ENCODE measurements at regions not wholly inside any gene's neighbourhood (a gene's known extent, or its start where the extent isn't known, plus 50 kb on each side); places are given as distances from the start of the nearest gene placed in this dataset.

- TF ChIP-seq, protein P1, sequence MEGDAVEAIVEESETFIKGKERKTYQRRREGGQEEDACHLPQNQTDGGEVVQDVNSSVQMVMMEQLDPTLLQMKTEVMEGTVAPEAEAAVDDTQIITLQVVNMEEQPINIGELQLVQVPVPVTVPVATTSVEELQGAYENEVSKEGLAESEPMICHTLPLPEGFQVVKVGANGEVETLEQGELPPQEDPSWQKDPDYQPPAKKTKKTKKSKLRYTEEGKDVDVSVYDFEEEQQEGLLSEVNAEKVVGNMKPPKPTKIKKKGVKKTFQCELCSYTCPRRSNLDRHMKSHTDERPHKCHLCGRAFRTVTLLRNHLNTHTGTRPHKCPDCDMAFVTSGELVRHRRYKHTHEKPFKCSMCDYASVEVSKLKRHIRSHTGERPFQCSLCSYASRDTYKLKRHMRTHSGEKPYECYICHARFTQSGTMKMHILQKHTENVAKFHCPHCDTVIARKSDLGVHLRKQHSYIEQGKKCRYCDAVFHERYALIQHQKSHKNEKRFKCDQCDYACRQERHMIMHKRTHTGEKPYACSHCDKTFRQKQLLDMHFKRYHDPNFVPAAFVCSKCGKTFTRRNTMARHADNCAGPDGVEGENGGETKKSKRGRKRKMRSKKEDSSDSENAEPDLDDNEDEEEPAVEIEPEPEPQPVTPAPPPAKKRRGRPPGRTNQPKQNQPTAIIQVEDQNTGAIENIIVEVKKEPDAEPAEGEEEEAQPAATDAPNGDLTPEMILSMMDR (IDR thresholded peaks at IDR 0.05; ENCODE audit: control extremely low read depth in 1 of 3, insufficient read depth in 1 of 3, low read depth in 1 of 3, low read length in 3 of 3): no peak
- TF ChIP-seq TBP (IDR thresholded peaks at IDR 0.05; ENCODE audit: low read depth, low read length): no peak
- no peak for TF ChIP-seq KDM5A (IDR thresholded peaks at IDR 0.05; ENCODE audit: low read length)
- TF ChIP-seq CREB1 (IDR thresholded peaks at IDR 0.05): no peak
- TF ChIP-seq EGR1 (IDR thresholded peaks at IDR 0.05; ENCODE audit: borderline replicate concordance, low read depth, low read length): no peak
- TF ChIP-seq, protein P2, sequence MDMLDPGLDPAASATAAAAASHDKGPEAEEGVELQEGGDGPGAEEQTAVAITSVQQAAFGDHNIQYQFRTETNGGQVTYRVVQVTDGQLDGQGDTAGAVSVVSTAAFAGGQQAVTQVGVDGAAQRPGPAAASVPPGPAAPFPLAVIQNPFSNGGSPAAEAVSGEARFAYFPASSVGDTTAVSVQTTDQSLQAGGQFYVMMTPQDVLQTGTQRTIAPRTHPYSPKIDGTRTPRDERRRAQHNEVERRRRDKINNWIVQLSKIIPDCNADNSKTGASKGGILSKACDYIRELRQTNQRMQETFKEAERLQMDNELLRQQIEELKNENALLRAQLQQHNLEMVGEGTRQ (IDR thresholded peaks at IDR 0.05; ENCODE audit: low read length): no peak
- no peak for TF ChIP-seq JUND (IDR thresholded peaks at IDR 0.05; ENCODE audit: low read length)
- no peak for TF ChIP-seq CTBP2 (IDR thresholded peaks at IDR 0.05; ENCODE audit: borderline replicate concordance, insufficient read depth, insufficient read length, low read length)
- no peak for TF ChIP-seq CHD1 (IDR thresholded peaks at IDR 0.05; ENCODE audit: low read depth, low read length)
- TF ChIP-seq NRF1 (IDR thresholded peaks at IDR 0.05; ENCODE audit: low read depth, low read length): no peak
Observed at GRCh38 chr13:74795526-74795925, 661.3 kb upstream of the KLF12 start.
